ENCODE measurements at regions not wholly inside any gene's neighbourhood (a gene's known extent, or its start where the extent isn't known, plus 50 kb on each side); places are given as distances from the start of the nearest gene placed in this dataset.

DNA sequence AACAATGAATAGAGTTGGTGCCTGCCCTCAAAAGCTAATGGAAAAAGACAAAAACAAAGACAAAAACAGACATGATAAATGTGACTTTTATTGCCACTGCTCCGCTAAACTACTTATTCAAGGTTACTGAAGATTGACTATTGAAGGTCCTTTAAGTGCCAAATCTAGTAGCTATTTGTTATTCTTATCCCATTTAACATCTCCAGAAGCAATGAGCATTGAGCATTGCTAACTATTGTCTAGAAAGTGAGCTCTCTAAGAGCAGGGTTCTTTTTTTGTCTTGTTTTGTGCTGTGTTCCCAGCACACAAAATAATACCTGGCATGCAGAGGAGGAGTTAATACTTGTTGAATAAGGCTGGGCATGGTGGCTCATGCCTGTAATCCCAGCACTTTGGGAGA lies 95.4 kb upstream of the SFRP2 start:
- ChIA-PET SMC1A (ENCODE audit: uncharacterized antibody, unreplicated experiment) (no interaction called here), RAD21 (ENCODE audit: unreplicated experiment) (no interaction called here), CTCF (no interaction called here), POLR2A (no interaction called here)
- Histone ChIP-seq H3K4me3 (no peak overlapping the region), H3K9me3 (replicated peaks; ENCODE audit: control insufficient read depth, insufficient read depth, low read length) (peaks cover 2% of the 10 kb centered on the region; the same call in 1 of the 3 replicates), H3K79me2 (ENCODE audit: control insufficient read depth, insufficient read depth, low read length) (no peaks in the 10 kb centered on the region), H3K27ac (ENCODE audit: control insufficient read depth, insufficient read depth) (no peak overlapping the region), H3K4me2 (ENCODE audit: control insufficient read depth, insufficient read depth) (no peak overlapping the region), H3K27me3 (replicated peaks in 1 of 2; ENCODE audit: control insufficient read depth in 2 of 2, insufficient read depth in 2 of 2, low read length in 1 of 2) (no peaks in the 10 kb centered on the region), H3K4me1 (ENCODE audit: control insufficient read depth, insufficient read depth, low read length) (no peaks in the 10 kb centered on the region), H4K20me1 (ENCODE audit: control insufficient read depth, insufficient read depth) (no peaks in the 10 kb centered on the region), H3K36me3 (ENCODE audit: control insufficient read depth in 2 of 2, insufficient read depth in 2 of 2, low read length in 1 of 2) (no peaks in the 10 kb centered on the region), H3K9ac (ENCODE audit: control insufficient read depth, insufficient read depth, low read length) (no peak overlapping the region), H2AFZ (ENCODE audit: control insufficient read depth, low read depth, low read length) (no peak overlapping the region)
- WGBS (ENCODE audit: insufficient coverage, insufficient replicate concordance, low lambda C conversion rate, missing lambda C conversion rate): 58% methylated on average over 1 of the region's 1 CpG
- in situ Hi-C loops (cut with MboI): no loop called here
- intact Hi-C loops (cut with micrococcal nuclease; ENCODE audit: unreplicated experiment): no loop called here
- ATAC-seq: no peak
- TF ChIP-seq PAX5 (IDR thresholded peaks at IDR 0.05; ENCODE audit: borderline replicate concordance, low read depth, low read length) (no peak), ZNF274 (IDR thresholded peaks at IDR 0.05; ENCODE audit: insufficient read depth, insufficient read length) (no peak), ZNF622 (IDR thresholded peaks at IDR 0.05) (no peak)
- no peak for FAIRE-seq
- no TSS peak for BruUV-seq (replicated peaks)
- no peak for DNase-seq (ENCODE audit: low read depth, low spot score)

- Histone ChIP-seq H3K27me3 (replicated peaks in 1 of 2; ENCODE audit: control insufficient read depth in 2 of 2, insufficient read depth in 2 of 2, low read length in 1 of 2) (no peaks in the 10 kb centered on the region), H3K4me3 (no peak overlapping the region), H3K4me2 (ENCODE audit: control insufficient read depth, insufficient read depth) (no peak overlapping the region), H3K4me1 (ENCODE audit: control insufficient read depth, insufficient read depth, low read length) (no peaks in the 10 kb centered on the region), H3K36me3 (ENCODE audit: control insufficient read depth in 2 of 2, insufficient read depth in 2 of 2, low read length in 1 of 2) (no peaks in the 10 kb centered on the region), H4K20me1 (ENCODE audit: control insufficient read depth, insufficient read depth) (no peaks in the 10 kb centered on the region), H3K27ac (ENCODE audit: control insufficient read depth, insufficient read depth) (no peak overlapping the region), H3K79me2 (ENCODE audit: control insufficient read depth, insufficient read depth, low read length) (no peaks in the 10 kb centered on the region), H3K9ac (ENCODE audit: control insufficient read depth, insufficient read depth, low read length) (no peak overlapping the region), H3K9me3 (replicated peaks; ENCODE audit: control insufficient read depth, insufficient read depth, low read length) (peaks cover 2% of the 10 kb centered on the region; the same call in 1 of the 3 replicates), H2AFZ (ENCODE audit: control insufficient read depth, low read depth, low read length) (no peak overlapping the region)
- ChIA-PET POLR2A (no interaction called here), SMC1A (ENCODE audit: uncharacterized antibody, unreplicated experiment) (no interaction called here), CTCF (no interaction called here), RAD21 (ENCODE audit: unreplicated experiment) (no interaction called here)
- ATAC-seq (no peak), FAIRE-seq (no peak), DNase-seq (ENCODE audit: low read depth, low spot score) (no peak)
- 0 out of 2 replicates have a peak, but pooled peaks have one; percentile 48 for TF ChIP-seq CBX5 (IDR thresholded peaks at IDR 0.05; ENCODE audit: low read depth)
- TF ChIP-seq, protein P1, sequence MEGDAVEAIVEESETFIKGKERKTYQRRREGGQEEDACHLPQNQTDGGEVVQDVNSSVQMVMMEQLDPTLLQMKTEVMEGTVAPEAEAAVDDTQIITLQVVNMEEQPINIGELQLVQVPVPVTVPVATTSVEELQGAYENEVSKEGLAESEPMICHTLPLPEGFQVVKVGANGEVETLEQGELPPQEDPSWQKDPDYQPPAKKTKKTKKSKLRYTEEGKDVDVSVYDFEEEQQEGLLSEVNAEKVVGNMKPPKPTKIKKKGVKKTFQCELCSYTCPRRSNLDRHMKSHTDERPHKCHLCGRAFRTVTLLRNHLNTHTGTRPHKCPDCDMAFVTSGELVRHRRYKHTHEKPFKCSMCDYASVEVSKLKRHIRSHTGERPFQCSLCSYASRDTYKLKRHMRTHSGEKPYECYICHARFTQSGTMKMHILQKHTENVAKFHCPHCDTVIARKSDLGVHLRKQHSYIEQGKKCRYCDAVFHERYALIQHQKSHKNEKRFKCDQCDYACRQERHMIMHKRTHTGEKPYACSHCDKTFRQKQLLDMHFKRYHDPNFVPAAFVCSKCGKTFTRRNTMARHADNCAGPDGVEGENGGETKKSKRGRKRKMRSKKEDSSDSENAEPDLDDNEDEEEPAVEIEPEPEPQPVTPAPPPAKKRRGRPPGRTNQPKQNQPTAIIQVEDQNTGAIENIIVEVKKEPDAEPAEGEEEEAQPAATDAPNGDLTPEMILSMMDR (IDR thresholded peaks at IDR 0.05 in 2 of 3, conservative IDR thresholded peaks at IDR 0.05 in 1 of 3; ENCODE audit: control insufficient read depth in 2 of 3, extremely low read depth in 1 of 3, insufficient read depth in 1 of 3, low read depth in 3 of 3, low read length in 3 of 3): no peak
- WGBS (ENCODE audit: insufficient coverage, insufficient replicate concordance, low lambda C conversion rate, missing lambda C conversion rate): 19% methylated on average over 2 of the region's 2 CpGs
- intact Hi-C loops (cut with micrococcal nuclease; ENCODE audit: unreplicated experiment): no loop called here
- no TSS peak for BruUV-seq (replicated peaks)
- in situ Hi-C loops (cut with MboI): no loop called here
Observed at GRCh38 chr4:153880983-153881382, 92.1 kb upstream of the SFRP2 start.
